ENCODE measurements at regions not wholly inside any gene's neighbourhood (a gene's known extent, or its start where the extent isn't known, plus 50 kb on each side); places are given as distances from the start of the nearest gene placed in this dataset.
A peak's percentile ranks its signal among the peaks of the same experiment; 100 is the strongest.

GRCh38 chr11:130545449-130546072, 97.1 kb downstream of the ADAMTS15 start:
- H3K4me1 ChIP-seq: peaks cover 0 to 17% (median 0%) of the 10 kb centered on the region in 4 donors
- no peak overlapping the region for H3K4me3 ChIP-seq
- TF ChIP-seq EP300 (IDR thresholded peaks at IDR 0.05) (no peak), POLR2A (IDR thresholded peaks at IDR 0.05) (no peak), CTCF (IDR thresholded peaks at IDR 0.05) (no peak)
- no peaks in the 10 kb centered on the region for H3K9me3 ChIP-seq
- no peaks in the 10 kb centered on the region for H3K36me3 ChIP-seq
- WGBS, 2 donors: 67 to 87% methylated on average over 4 of the region's 4 CpGs
- H3K27ac ChIP-seq: peak overlapping the region in 1 of 4 donors; percentile 36
- DNase-seq (ENCODE audit: low spot score in 2 of 2): no peak
- H3K27me3 ChIP-seq: no peaks in the 10 kb centered on the region

GRCh38 chr11:130546438-130546837, 98.0 kb downstream of the ADAMTS15 start:
- TF ChIP-seq EP300 (IDR thresholded peaks at IDR 0.05): no peak
- Histone ChIP-seq H3K4me1 (peaks cover 0 to 23% (median 0%) of the 10 kb centered on the region in 4 donors), H3K4me3 (no peak overlapping the region), H3K27ac (no peak overlapping the region), H3K9me3 (no peaks in the 10 kb centered on the region), H3K27me3 (no peaks in the 10 kb centered on the region), H3K36me3 (no peaks in the 10 kb centered on the region)
- DNase-seq (ENCODE audit: low spot score in 2 of 2): no peak
- WGBS, 2 donors: 72 to 81% methylated on average over 2 to 6 of the region's 7 CpGs

- H3K9me3 ChIP-seq: no peaks in the 10 kb centered on the region
- 88 to 89% methylated on average over 31 to 32 of the region's 33 CpGs for WGBS, 2 donors
- no peak for TF ChIP-seq EP300 (IDR thresholded peaks at IDR 0.05)
- no peak for TF ChIP-seq CTCF (IDR thresholded peaks at IDR 0.05)
- no peak for TF ChIP-seq POLR2A (IDR thresholded peaks at IDR 0.05)
These were observed 98.7 kb downstream of the ADAMTS15 start for GRCh38 chr11:130546901-130547694.

GRCh38 chr11:130547761-130548490, 99.5 kb downstream of the ADAMTS15 start:
- Histone ChIP-seq H3K4me3 (no peak overlapping the region), H3K4me1 (peaks cover 0 to 31% (median 1%) of the 10 kb centered on the region in 4 donors), H3K9me3 (no peaks in the 10 kb centered on the region), H3K27ac (no peak overlapping the region), H3K27me3 (no peaks in the 10 kb centered on the region), H3K36me3 (no peaks in the 10 kb centered on the region)
- no peak for DNase-seq (ENCODE audit: low spot score in 2 of 2)
- 78 to 93% methylated on average over 7 of the region's 7 CpGs for WGBS, 2 donors
- no peak for TF ChIP-seq EP300 (IDR thresholded peaks at IDR 0.05)
- no peak for TF ChIP-seq POLR2A (IDR thresholded peaks at IDR 0.05)
- no peak for TF ChIP-seq CTCF (IDR thresholded peaks at IDR 0.05)

More at GRCh38 chr11:130546901-130547694, 98.7 kb downstream of the ADAMTS15 start:
- peaks cover 0 to 25% (median 0%) of the 10 kb centered on the region in 4 donors for H3K4me1 ChIP-seq
- no peaks in the 10 kb centered on the region for H3K36me3 ChIP-seq
- no peak for DNase-seq (ENCODE audit: low spot score in 2 of 2)
- no peak overlapping the region for H3K4me3 ChIP-seq
- H3K27me3 ChIP-seq: no peaks in the 10 kb centered on the region
- H3K27ac ChIP-seq: no peak overlapping the region

- no peaks in the 10 kb centered on the region for H3K27me3 ChIP-seq
- no peak overlapping the region for H3K4me3 ChIP-seq
- no peaks in the 10 kb centered on the region for H3K9me3 ChIP-seq
- WGBS, 2 donors: 29 to 67% methylated on average over 1 of the region's 1 CpG
- H3K27ac ChIP-seq: no peak overlapping the region
- no peak for TF ChIP-seq CTCF (IDR thresholded peaks at IDR 0.05)
- H3K36me3 ChIP-seq: no peaks in the 10 kb centered on the region
- DNase-seq (ENCODE audit: low spot score in 2 of 2): no peak
- peaks cover 0 to 36% (median 4%) of the 10 kb centered on the region in 4 donors for H3K4me1 ChIP-seq
These were observed 100.0 kb downstream of the ADAMTS15 start for GRCh38 chr11:130548491-130548833.
